ENCODE measurements at regions not wholly inside any gene's neighbourhood (a gene's known extent, or its start where the extent isn't known, plus 50 kb on each side); places are given as distances from the start of the nearest gene placed in this dataset.

GRCh38 chr7:32147546-32148268 lies 77.5 kb upstream of the PDE1C start:
- TF ChIP-seq CTCF (conservative IDR thresholded peaks at IDR 0.05; ENCODE audit: low read length): no peak
- TF ChIP-seq EZH2phosphoT487 (IDR thresholded peaks at IDR 0.05; ENCODE audit: borderline replicate concordance): no peak

Measured in Loucy (cell line).